ENCODE measurements at regions not wholly inside any gene's neighbourhood (a gene's known extent, or its start where the extent isn't known, plus 50 kb on each side); places are given as distances from the start of the nearest gene placed in this dataset.

DNA sequence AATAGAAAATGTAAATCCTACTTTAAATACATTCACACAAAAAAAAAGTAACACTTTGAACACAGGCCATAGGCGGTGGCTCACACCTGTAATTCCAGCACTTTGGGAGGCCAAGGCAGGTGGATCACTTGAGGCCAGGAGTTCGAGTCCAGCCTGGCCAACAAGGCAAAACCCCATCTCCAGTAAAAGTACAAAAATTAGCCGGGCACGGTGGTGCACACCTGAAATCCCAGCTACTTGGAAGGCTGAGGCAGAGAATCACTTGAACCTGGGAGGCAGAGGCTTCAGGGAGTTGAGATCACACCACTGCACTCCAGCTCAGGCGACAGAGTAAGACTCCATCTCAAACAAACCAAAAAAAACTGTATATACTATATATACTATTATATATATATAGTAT lies 303.6 kb downstream of the BCL11A start:
- no peak for TF ChIP-seq POLR2AphosphoS5 (IDR thresholded peaks at IDR 0.05)
- no peak for TF ChIP-seq EP300 (IDR thresholded peaks at IDR 0.05)
